HS-27A (cell line): ENCODE measurements at regions not wholly inside any gene's neighbourhood (a gene's known extent, or its start where the extent isn't known, plus 50 kb on each side); places are given as distances from the start of the nearest gene placed in this dataset.

ENCODE experiments used
- DNase-seq: peaks from one replicate; pipeline ENCODE4 v3.0.0-alpha.2; 2012; ENCODE audit warnings: low read depth, missing footprints

- no peak for DNase-seq
Observed at GRCh38 chr10:110436554-110437350, 61.0 kb upstream of the DUSP5 start.

DNA sequence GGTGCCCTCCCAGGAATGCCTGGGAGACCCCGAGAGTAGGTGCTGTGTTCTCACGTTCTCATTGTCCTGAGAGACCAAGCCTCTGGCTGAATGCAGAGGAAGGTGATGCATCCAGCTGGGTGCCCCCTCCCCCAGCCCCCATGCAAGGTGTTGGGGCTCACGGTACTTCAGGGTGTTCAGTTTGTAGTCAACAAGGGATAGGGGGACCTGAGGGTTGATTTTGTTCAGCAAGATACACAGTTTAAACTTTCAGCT lies 60.4 kb upstream of the DUSP5 start:
- DNase-seq: no peak

DNA sequence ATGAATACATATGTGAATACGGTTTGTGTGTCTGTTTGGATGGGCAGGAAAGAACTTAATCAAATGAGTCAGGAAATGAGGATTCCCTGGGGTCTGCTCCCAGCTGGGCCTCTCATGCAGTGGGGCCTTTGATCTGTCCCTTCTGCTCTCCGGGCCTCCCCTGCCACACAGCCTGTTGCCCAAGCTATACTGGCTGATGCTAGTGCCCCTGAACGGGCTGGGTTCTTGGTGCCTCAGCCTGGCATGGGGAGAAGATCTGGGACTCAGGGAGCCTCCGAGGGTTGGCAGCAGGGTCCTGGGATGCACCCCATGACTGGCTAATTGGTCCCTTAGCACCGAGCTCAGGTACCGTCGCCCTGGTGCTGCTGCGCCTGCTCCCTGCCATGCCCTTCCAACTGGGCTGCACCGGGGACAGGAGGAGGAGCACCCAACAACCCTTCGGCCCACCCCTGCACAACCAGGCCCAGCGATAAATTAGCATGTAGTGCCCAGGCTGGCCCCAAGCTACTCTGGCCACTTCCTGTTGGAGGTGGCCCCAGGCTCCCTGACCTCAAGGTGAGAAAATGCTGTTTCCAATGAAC lies 59.9 kb upstream of the DUSP5 start:
- no peak for DNase-seq

- DNase-seq: no peak
Observed at GRCh38 chr10:110442746-110443145, 55.0 kb upstream of the DUSP5 start.

DNA sequence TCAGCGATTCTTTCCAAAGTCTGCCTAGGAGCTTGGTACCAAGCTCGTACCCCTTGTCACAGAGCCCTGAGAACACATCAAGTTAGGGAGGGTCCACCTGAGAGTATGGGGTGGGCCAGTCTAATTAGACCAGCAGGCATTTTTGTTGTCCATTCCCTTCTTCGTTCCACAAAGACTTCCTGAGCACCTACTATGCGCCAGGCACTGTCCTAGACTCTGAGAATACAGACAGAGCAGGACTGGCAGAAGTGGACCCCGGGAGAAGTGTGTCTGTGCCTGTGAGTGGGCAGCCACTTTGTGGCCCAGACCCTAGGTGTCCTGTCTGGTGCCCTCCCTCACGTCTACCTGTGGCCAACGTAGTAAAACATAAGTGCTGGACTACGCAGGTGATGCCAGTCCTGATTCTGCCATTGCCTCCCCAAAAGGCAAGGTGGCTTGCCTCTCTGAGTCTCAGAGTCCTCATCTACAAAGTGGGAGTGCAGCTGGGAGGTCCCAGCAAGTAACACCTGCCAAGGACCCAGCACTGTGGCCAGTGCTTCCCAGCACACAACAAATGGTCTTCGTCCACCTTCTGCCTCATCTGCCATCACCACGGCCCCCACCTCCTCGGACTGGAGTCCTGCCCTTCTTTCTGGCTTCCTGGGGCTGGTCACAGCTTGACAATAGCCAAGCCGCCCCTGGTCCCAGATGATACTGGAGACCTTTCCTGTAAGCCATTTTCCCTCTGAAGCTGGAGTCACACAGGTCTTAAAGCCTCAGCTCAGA lies 54.3 kb upstream of the DUSP5 start:
- no peak for DNase-seq

- no peak for DNase-seq
Observed at GRCh38 chr10:110444004-110444337, 53.7 kb upstream of the DUSP5 start.

GRCh38 chr10:110445871-110446270 lies 51.8 kb upstream of the DUSP5 start:
- no peak for DNase-seq

GRCh38 chr10:110446277-110446676 lies 51.4 kb upstream of the DUSP5 start:
- no peak for DNase-seq

GRCh38 chr10:110446954-110447608 lies 50.6 kb upstream of the DUSP5 start:
- peak; percentile 67 for DNase-seq

DNA sequence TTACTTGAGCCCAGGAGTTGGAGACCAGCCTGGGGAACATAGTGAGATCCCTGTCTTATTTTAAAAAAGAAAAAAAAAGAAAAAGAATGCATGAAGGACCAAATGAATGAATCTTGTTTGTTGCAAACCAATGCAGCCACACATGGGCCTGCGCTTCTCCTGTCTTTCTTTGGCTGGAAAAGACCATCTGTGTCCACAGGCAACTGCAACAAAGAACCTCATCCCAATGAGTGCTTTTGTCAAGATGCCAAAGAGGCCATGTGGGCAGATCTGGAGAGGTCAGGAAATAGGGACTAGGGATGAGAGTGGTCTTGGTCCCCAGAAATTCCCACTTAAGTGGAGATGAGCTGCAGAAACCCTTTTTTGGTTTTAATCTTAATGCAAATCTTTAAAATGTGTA lies 49.8 kb upstream of the DUSP5 start:
- no peak for DNase-seq
